Effector memory CD8-positive, alpha-beta T cell (primary cell): ENCODE measurements at regions not wholly inside any gene's neighbourhood (a gene's known extent, or its start where the extent isn't known, plus 50 kb on each side); places are given as distances from the start of the nearest gene placed in this dataset.

Experiments used
- ATAC-seq: fragments of 150-1000 bp; cut with Tn5 transposase; replicated peaks from 2 replicates; pipeline ENCODE4 v1.10.0; 2021; ENCODE audit warnings: mild to moderate bottlenecking, moderate library complexity
- DNase-seq, 3 experiments: peaks; one replicate each; pipeline ENCODE4 v3.0.0; 2021
- H3K27ac Mint-ChIP-seq, 2 donors: one replicate each; pipeline ENCODE4 v1.8.0; 2022; ENCODE audit warnings: mild to moderate bottlenecking in 2 of 2, mixed read lengths in 2 of 2, moderate library complexity in 2 of 2
- H3K27me3 Mint-ChIP-seq, 2 donors: one replicate each; pipeline ENCODE4 v1.8.0; 2022; ENCODE audit warnings: mixed read lengths in 2 of 2
- H3K36me3 Mint-ChIP-seq: one replicate; pipeline ENCODE4 v1.8.0; 2022; ENCODE audit warnings: mild to moderate bottlenecking, moderate library complexity, mixed read lengths; ENCODE audit not compliant: insufficient read depth
- H3K4me1 Mint-ChIP-seq, 2 donors: one replicate each; pipeline ENCODE4 v1.8.0; 2022; ENCODE audit warnings: low read depth in 2 of 2, mixed read lengths in 2 of 2
- H3K4me3 Mint-ChIP-seq, 2 donors: one replicate each; pipeline ENCODE4 v1.8.0; 2022; ENCODE audit warnings: mild to moderate bottlenecking in 2 of 2, mixed read lengths in 2 of 2, moderate library complexity in 2 of 2
- H3K9me3 Mint-ChIP-seq, 2 donors: one replicate each; pipeline ENCODE4 v1.8.0; 2022; ENCODE audit warnings: mixed read lengths in 2 of 2

DNA sequence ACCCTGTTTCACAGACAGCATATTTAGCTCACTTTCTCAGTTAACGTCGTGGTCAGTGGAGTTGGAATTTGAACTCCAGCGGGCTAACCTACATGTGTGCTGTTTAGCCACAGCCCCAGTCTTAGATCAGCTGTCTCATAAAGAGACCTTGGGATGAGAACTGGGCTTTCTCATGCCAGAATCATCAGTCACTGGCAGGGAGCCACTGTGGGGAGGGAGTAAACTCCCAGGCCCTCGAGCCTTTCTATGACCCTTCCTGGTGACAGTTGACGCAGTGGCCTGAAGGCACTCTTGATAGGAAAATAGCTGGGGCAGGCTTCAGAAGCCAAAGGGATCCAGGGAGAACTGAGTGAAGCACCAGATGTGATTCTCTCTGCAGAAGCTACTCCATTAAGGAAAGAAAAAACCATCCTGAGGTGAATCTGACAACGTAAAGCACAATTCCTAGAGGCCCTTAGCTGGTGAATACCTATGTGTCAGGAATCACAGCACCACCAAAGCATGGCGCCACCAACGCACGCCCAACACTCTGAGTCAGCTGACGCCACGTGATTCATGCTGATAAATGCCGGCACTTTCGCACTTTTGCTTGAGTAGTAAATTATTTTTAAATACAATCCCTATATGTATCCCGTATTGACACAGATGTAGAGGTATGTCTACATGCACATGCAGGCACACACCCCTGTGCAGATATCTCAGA lies 279.6 kb upstream of the TMEM132C start:
- Mint-ChIP-seq H3K36me3 (no peaks in the 10 kb centered on the region), H3K4me3 (no peak overlapping the region), H3K9me3 (peaks cover 0 to 9% of the 10 kb centered on the region in 2 donors), H3K27ac (no peak overlapping the region), H3K27me3 (no peaks in the 10 kb centered on the region), H3K4me1 (no peaks in the 10 kb centered on the region)
- no peak for DNase-seq
- no peak for ATAC-seq

DNA sequence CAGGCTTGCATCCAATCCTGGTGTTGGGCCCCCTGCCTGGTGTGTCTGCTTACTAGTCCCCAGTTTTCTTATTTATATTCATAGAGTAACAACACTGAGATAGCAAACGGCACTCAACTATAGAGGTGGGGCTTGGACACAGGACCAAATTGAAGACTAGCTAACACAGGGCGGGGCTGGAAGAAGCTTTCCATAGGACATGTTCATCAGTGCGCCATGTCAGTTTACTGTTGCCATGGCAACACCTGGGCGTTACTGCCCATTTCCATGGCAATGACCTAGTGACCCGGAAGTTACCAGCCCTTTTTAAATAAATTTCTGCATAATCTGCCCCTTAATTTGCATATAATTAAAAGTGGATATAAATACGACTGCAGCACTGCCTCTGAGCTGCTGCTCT lies 275.5 kb upstream of the TMEM132C start:
- no peaks in the 10 kb centered on the region for H3K4me1 Mint-ChIP-seq
- no peak overlapping the region for H3K27ac Mint-ChIP-seq
- H3K9me3 Mint-ChIP-seq = peaks cover 9 to 12% of the 10 kb centered on the region in 2 donors
- DNase-seq (no peak), ATAC-seq (no peak)
- no peaks in the 10 kb centered on the region for H3K36me3 Mint-ChIP-seq
- no peak overlapping the region for H3K4me3 Mint-ChIP-seq
- no peaks in the 10 kb centered on the region for H3K27me3 Mint-ChIP-seq

DNA sequence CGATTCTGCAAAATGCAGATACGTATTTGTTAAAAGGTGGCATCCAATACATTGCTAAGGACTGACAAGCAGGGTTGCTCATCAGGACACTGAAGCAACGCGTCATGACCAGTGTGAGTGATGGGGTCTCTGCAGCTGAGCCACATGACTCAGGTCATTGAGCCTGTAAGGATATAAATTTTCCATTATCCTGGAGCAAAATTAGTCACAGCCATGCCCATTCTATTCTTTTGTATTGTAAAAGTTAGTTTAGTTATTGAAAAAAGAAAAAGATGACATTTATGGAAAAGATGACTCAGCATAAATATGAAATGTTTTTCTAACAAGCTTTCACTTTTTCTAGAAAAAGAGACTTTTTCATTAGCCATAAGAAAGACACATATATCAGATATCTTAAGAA lies 268.0 kb upstream of the TMEM132C start:
- peaks cover 11 to 12% of the 10 kb centered on the region in 2 donors for H3K9me3 Mint-ChIP-seq
- no peak for DNase-seq
- H3K4me1 Mint-ChIP-seq = no peaks in the 10 kb centered on the region
- H3K4me3 Mint-ChIP-seq = no peak overlapping the region
- H3K27me3 Mint-ChIP-seq = no peaks in the 10 kb centered on the region
- no peak for ATAC-seq
- no peaks in the 10 kb centered on the region for H3K36me3 Mint-ChIP-seq
- no peak overlapping the region for H3K27ac Mint-ChIP-seq

DNA sequence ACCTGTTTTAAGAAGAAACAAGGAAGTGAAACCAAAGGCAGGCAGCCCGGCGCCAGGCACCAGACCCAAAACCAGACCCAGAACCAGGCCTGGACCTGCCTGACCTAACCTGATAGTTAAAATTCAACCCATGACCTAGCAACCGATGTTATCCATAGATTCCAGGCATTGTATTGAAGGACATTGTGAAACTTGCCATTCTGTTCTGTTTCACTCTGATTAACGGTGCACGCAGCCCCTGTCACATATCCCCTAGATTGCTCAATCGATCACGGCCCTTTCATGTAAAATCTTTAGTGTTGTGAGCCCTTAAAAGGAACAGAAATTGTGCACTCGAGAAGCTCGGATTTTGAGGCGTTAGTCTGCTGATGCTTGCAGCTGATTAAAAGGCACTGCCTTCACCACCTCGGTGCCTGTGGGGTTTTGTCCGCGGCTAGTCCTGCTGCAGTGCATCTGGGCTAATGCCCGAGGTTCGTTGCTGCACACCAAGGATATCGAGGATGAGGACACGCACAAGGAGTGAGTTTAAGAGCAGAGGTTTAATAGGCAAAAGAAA lies 262.5 kb upstream of the TMEM132C start:
- H3K9me3 Mint-ChIP-seq = peaks cover 7 to 10% of the 10 kb centered on the region in 2 donors
- no peak overlapping the region for H3K27ac Mint-ChIP-seq
- no peak overlapping the region for H3K4me3 Mint-ChIP-seq
- H3K4me1 Mint-ChIP-seq = no peaks in the 10 kb centered on the region
- DNase-seq (no peak), ATAC-seq (no peak)
- no peaks in the 10 kb centered on the region for H3K27me3 Mint-ChIP-seq
- no peaks in the 10 kb centered on the region for H3K36me3 Mint-ChIP-seq

DNA sequence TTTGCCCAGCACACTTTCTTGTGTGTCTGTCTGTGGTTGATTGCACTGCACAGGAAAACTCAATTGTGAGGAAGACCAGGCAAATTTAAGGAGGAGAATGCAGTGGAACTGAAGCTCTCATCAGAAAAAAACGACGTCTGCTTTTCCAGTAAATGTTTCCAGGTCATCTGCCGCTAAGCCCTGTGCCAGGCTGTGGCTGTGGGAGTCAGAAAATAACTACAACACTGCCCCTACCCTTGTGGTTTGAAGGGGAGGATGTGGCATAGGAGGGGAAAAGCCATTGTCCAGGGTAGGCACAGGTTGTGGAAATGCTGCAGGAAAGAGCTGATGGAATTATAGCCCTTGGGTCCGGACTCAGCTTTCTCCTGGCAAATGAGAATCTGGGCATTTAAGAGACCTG lies 259.7 kb upstream of the TMEM132C start:
- H3K4me1 Mint-ChIP-seq = no peaks in the 10 kb centered on the region
- ATAC-seq (no peak), DNase-seq (no peak)
- no peak overlapping the region for H3K27ac Mint-ChIP-seq
- H3K36me3 Mint-ChIP-seq = no peaks in the 10 kb centered on the region
- no peaks in the 10 kb centered on the region for H3K27me3 Mint-ChIP-seq
- no peak overlapping the region for H3K4me3 Mint-ChIP-seq
- H3K9me3 Mint-ChIP-seq = peaks cover 0 to 5% of the 10 kb centered on the region in 2 donors

DNA sequence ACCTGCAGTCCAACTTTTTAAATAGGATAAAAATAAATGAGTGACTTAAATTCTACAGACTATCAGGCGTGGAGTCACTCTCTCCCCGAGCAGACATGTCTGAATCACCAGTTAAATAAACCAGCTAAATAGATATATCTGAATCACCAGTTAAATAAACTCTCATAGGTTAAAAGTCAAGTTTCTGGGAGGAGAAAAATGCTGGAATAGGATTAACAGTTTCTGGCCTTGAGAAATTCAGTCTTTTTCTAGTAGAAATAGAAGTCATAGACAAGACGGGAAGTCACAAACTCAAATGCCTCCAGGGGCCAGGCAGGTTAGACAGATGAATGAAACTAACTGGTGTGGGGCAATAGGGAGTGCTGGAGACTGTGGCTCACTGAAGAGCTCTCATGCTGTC lies 258.6 kb upstream of the TMEM132C start:
- Mint-ChIP-seq H3K4me1 (no peaks in the 10 kb centered on the region), H3K27ac (no peak overlapping the region), H3K9me3 (peaks cover 2% of the 10 kb centered on the region in 2 donors), H3K36me3 (no peaks in the 10 kb centered on the region), H3K4me3 (no peak overlapping the region), H3K27me3 (no peaks in the 10 kb centered on the region)
- DNase-seq (no peak), ATAC-seq (no peak)

DNA sequence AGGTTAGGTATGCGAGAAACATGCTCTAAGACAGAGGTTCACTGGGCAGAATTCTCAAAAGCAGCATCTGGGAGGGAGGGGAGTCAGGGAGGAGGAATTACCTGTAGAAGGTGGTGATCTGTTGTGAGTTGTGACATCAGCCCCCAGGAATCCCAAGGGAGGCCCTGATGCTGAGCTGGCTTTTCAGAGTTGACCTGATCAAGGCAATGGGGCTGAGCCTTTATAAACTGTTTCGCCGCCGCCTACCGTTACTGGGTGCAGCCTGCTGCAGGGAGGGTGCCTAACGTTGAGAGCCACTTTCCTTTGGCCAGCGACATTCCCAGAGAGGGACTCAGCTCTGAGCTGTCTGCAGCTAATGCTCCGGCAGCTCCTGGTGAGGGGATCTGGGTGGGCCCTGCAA lies 257.9 kb upstream of the TMEM132C start:
- H3K27ac Mint-ChIP-seq = no peak overlapping the region
- ATAC-seq (no peak), DNase-seq (no peak)
- H3K36me3 Mint-ChIP-seq = no peaks in the 10 kb centered on the region
- H3K9me3 Mint-ChIP-seq = peaks cover 2 to 7% of the 10 kb centered on the region in 2 donors
- H3K4me3 Mint-ChIP-seq = no peak overlapping the region
- no peaks in the 10 kb centered on the region for H3K4me1 Mint-ChIP-seq
- no peaks in the 10 kb centered on the region for H3K27me3 Mint-ChIP-seq

DNA sequence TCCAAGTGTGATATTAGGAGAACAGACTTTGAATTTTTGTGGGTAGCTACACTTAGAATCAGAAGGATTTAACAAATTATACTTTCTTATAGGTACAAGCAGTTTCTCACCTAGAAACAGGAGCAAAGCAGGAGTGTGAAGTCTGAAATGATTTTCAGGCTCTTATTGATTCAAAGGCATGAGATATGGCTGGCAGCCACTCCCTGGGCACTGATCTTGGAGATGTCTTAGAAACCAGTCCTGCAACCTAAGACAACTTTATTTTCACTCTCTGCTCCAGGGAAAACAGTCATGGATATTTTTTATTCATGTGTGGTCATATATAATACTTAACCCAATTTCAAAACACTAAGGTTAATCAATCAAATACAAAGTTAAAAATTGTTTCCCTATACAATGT lies 254.9 kb upstream of the TMEM132C start:
- Mint-ChIP-seq H3K4me3 (no peak overlapping the region), H3K36me3 (no peaks in the 10 kb centered on the region), H3K4me1 (no peaks in the 10 kb centered on the region), H3K27me3 (no peaks in the 10 kb centered on the region), H3K9me3 (peaks cover 0 to 7% of the 10 kb centered on the region in 2 donors), H3K27ac (no peak overlapping the region)
- DNase-seq = no peak
- ATAC-seq = no peak

DNA sequence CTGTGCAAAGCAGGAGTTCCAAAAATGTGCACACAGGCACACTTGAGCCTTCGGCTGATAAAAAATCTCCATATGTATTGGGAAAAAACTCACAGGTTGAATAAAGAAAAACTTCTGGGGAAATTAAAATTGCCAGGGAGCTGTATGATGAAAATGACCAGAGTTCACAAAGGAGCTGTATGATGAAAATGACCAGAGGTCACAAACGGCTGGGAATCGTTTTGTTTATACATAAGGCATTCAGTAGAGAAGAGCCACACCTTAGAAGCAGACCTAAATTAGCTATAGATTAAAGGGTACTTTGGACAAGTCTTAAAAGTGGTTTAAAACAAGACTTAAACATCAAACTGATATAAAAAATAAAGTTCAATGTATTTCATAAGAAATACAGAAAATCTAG lies 251.7 kb upstream of the TMEM132C start:
- no peak for ATAC-seq
- Mint-ChIP-seq H3K9me3 (peaks cover 4 to 16% of the 10 kb centered on the region in 2 donors), H3K4me3 (no peak overlapping the region), H3K36me3 (no peaks in the 10 kb centered on the region), H3K4me1 (no peaks in the 10 kb centered on the region), H3K27ac (no peak overlapping the region), H3K27me3 (no peaks in the 10 kb centered on the region)
- no peak for DNase-seq

DNA sequence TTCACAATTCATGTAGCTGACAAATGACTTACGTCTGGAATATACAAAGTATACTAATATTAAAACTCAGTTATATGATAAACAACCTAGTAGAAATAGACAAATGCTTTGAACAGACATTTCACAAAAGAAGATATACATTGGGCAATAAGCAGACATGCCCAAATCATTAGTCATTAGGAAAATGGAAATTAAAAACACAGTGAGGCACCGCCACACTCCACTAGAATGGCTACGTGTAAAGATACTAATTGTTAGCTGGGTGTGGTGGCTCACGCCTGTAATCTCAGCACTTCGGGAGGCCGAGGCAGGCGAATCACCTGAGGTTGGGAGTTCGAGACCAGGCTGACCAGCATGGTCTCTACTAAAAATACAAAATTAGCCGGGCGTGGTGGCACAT lies 248.9 kb upstream of the TMEM132C start:
- Mint-ChIP-seq H3K27me3 (no peaks in the 10 kb centered on the region), H3K4me1 (no peaks in the 10 kb centered on the region), H3K9me3 (peaks cover 4 to 19% of the 10 kb centered on the region in 2 donors), H3K27ac (no peak overlapping the region), H3K4me3 (no peak overlapping the region), H3K36me3 (no peaks in the 10 kb centered on the region)
- ATAC-seq (no peak), DNase-seq (no peak)

DNA sequence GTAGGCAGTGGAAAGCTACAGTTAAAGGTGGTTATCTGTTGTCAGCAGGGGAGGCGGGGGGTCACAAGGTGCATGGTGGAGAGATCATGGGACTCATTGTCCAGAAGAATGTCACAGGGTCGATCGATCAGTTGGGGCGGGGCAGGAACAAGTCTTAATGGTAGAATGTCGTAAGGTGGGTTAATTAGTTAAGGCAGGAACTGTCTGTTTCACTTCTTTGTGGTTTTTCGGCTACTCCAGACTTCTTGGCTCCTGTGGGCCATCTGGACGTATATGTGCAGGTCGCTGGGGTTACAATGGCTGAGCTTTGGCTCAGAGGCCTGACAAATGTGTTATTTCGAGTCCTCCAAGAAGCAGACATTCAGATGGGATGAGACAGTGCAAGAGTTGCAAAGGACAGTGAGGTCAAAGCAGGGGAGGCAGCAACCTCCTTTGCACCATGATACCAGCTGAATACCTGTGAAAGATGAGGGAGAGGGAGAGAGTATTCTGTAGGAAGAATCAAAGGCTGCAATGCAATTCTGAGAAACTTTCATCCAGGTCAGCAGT lies 246.9 kb upstream of the TMEM132C start:
- Mint-ChIP-seq H3K4me1 (no peaks in the 10 kb centered on the region), H3K9me3 (peaks cover 4 to 16% of the 10 kb centered on the region in 2 donors), H3K4me3 (no peak overlapping the region), H3K36me3 (no peaks in the 10 kb centered on the region), H3K27ac (no peak overlapping the region), H3K27me3 (no peaks in the 10 kb centered on the region)
- ATAC-seq = no peak
- no peak for DNase-seq

DNA sequence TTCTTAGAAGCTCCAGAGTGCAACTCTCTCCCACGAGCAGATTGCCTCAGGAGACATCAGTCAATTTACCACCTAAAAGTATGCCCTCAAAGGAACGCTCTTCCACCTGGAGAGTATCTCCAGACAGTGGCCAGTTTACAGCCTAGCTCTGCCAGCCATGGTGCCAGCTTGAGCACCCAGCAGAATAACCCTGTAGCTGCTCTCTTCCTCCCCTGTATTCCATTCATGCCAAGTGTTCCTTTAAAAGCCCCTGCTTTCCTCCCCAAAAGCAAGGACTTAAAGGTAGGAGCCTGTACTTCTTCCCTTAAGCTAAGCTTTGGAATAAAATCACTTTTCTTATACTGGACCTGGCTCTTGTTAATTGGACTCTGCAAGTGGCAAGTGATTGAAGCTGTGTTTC lies 245.4 kb upstream of the TMEM132C start:
- no peak for DNase-seq
- Mint-ChIP-seq H3K27ac (no peak overlapping the region), H3K4me3 (no peak overlapping the region), H3K9me3 (peaks cover 4 to 19% of the 10 kb centered on the region in 2 donors), H3K4me1 (no peaks in the 10 kb centered on the region), H3K36me3 (no peaks in the 10 kb centered on the region), H3K27me3 (no peaks in the 10 kb centered on the region)
- no peak for ATAC-seq

DNA sequence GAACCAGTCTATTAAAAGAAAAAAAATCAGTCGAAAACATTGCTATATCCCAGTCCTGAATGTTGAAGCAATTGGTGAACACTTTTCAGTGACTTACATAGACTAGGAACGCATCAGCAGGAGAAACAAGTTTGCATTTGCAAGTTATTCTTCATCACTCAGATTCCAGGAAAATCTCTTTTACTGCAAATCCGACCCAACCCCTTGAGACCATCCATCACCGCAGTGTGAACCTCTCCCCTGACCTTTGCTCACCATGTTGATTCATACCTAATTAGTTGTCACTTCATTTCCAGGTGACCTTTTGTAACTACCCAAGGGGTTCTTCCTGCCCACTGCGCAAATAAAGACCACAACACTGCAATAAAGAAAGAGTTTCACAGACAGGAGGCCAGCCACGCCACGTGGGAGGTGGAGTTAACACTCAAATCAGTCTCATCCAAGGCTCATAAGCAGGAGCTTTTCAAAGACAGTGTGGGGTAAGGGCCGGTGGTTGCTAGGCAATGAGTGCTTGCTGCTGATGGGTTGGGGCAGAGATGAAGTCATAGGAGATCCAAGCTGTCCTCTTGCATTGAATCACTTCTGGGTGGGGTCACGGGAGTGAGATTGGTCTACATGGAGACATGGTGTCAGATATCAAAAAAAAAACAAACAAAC lies 241.3 kb upstream of the TMEM132C start:
- no peak for ATAC-seq
- Mint-ChIP-seq H3K4me1 (no peaks in the 10 kb centered on the region), H3K9me3 (peaks cover 0 to 18% of the 10 kb centered on the region in 2 donors), H3K27ac (no peak overlapping the region), H3K27me3 (no peaks in the 10 kb centered on the region), H3K4me3 (no peak overlapping the region), H3K36me3 (peaks cover 3% of the 10 kb centered on the region)
- DNase-seq = no peak
